BJ (cell line): ENCODE measurements at regions not wholly inside any gene's neighbourhood (a gene's known extent, or its start where the extent isn't known, plus 50 kb on each side); places are given as distances from the start of the nearest gene placed in this dataset.

Experiments
- CTCF ChIA-PET: fragments of 350-600 bp; formaldehyde crosslinking; extraction: SDS; loops from one replicate; lab custom pipeline; 2021; ENCODE audit warnings: antibody characterized with exemption, inconsistent platforms; lab: Yijun Ruan, JAX
- POLR2A ChIA-PET: fragments of 300-600 bp; sonication (Branson Sonifier 250); formaldehyde crosslinking; extraction: SDS; loops from one replicate; lab custom pipeline; 2021; ENCODE audit warnings: antibody characterized with exemption; lab: Charles Lee
- DNase-seq: peaks from one replicate; pipeline ENCODE4 v3.0.0-alpha.2; 2011; ENCODE audit warnings: low read depth
- H3K27me3 ChIP-seq: 2 replicates; pipeline ENCODE4 v1.6.0; 2011; ENCODE audit warnings: low read length; ENCODE audit not compliant: control insufficient read depth, insufficient read depth
- H3K36me3 ChIP-seq: 2 replicates; pipeline ENCODE4 v1.5.1; 2011; ENCODE audit warnings: low read length; ENCODE audit not compliant: control insufficient read depth, insufficient read depth
- H3K4me3 ChIP-seq: 2 replicates; pipeline ENCODE4 v1.5.1; 2011; ENCODE audit warnings: low read depth, mild to moderate bottlenecking, control low read depth, low read length
- TF ChIP-seq, protein P1 (sequence below): IDR thresholded peaks from 2 replicates; pipeline ENCODE4 v1.5.1; 2011; ENCODE audit warnings: low read depth, mild to moderate bottlenecking, control low read depth, inconsistent platforms, low read length, moderate library complexity; ENCODE audit not compliant: insufficient read depth

GRCh38 chr18:28313602-28314001 is 136.7 kb upstream of the CDH2 start:
- Histone ChIP-seq H3K36me3 (no peaks in the 10 kb centered on the region), H3K27me3 (no peaks in the 10 kb centered on the region), H3K4me3 (no peak overlapping the region)
- ChIA-PET CTCF (interaction anchor here (1.3 kb wide), 1 partner anchor 11 kb away, joined by 3 read pairs; no protein-coding TSS in a partner anchor), POLR2A (no interaction called here)
- TF ChIP-seq, protein P1, sequence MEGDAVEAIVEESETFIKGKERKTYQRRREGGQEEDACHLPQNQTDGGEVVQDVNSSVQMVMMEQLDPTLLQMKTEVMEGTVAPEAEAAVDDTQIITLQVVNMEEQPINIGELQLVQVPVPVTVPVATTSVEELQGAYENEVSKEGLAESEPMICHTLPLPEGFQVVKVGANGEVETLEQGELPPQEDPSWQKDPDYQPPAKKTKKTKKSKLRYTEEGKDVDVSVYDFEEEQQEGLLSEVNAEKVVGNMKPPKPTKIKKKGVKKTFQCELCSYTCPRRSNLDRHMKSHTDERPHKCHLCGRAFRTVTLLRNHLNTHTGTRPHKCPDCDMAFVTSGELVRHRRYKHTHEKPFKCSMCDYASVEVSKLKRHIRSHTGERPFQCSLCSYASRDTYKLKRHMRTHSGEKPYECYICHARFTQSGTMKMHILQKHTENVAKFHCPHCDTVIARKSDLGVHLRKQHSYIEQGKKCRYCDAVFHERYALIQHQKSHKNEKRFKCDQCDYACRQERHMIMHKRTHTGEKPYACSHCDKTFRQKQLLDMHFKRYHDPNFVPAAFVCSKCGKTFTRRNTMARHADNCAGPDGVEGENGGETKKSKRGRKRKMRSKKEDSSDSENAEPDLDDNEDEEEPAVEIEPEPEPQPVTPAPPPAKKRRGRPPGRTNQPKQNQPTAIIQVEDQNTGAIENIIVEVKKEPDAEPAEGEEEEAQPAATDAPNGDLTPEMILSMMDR = no peak
- no peak for DNase-seq

DNA sequence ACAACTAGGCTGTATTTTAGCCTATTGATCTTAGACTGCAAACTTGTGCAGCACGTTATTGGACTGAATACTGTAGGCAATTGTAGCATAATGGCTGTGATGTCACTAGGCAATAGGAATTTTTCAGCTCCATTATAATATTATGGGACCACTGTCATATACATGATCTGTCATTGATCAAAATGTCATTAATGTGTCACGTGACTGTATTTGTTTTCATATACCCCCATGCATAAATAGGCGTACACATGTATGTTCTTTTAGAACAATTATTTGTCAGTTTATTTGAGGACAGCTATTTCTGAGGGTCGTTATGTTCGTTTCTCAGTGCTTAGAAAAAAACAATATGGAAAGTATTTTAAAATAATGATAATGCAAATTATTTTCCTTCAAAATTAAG is 111.9 kb upstream of the CDH2 start:
- ChIA-PET POLR2A (no interaction called here), CTCF (no interaction called here)
- TF ChIP-seq, protein P1 = no peak
- no peak for DNase-seq
- Histone ChIP-seq H3K4me3 (no peak overlapping the region), H3K27me3 (no peaks in the 10 kb centered on the region), H3K36me3 (no peaks in the 10 kb centered on the region)

DNA sequence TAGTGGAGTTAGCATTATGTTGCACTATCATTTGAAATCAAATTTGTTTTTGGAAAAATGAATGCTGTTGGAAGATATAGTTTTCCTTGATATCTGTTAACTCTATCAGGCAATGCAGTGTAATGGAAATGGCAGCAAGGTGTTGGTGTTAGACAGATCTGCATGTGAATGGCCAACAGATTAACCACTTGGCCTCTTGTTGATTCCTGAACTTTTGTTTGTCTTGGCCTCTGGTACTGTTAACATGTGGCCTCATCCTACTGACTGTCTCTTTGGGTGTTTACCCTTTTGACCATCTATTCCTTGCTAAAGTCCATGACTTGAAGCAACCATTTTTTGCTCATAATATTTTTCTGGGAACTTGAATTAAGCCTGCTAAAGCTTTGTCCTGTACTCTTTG is 110.2 kb upstream of the CDH2 start:
- CTCF ChIA-PET = no interaction called here
- no peaks in the 10 kb centered on the region for H3K27me3 ChIP-seq
- TF ChIP-seq, protein P1 = no peak
- no peak overlapping the region for H3K4me3 ChIP-seq
- POLR2A ChIA-PET = no interaction called here
- no peak for DNase-seq
- H3K36me3 ChIP-seq = no peaks in the 10 kb centered on the region

GRCh38 chr18:28284132-28284531 is 107.2 kb upstream of the CDH2 start:
- Histone ChIP-seq H3K36me3 (no peaks in the 10 kb centered on the region), H3K27me3 (no peaks in the 10 kb centered on the region), H3K4me3 (no peak overlapping the region)
- DNase-seq = no peak
- POLR2A ChIA-PET = no interaction called here
- TF ChIP-seq, protein P1 = no peak
- CTCF ChIA-PET = no interaction called here

DNA sequence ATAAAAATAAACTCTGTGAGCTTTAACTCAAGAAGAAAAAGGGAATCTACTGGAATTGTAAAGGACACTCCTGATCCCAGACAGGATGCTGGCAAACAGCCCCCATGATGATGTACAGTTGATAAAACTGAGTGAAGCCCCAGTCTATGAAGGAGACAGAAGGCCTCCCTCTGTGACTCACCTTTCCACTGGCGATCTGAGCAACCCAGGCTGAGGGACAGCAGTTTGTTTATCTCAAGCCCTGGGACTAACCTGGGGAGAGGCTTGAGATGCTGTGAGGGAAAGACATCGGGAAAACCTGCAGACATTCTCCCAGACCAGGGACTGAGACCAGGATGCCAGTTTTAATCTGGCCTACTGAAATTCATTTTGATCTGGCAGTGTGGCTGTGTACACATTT is 104.5 kb upstream of the CDH2 start:
- POLR2A ChIA-PET = no interaction called here
- no peaks in the 10 kb centered on the region for H3K36me3 ChIP-seq
- DNase-seq = no peak
- no peak overlapping the region for H3K4me3 ChIP-seq
- TF ChIP-seq, protein P1 = no peak
- H3K27me3 ChIP-seq = no peaks in the 10 kb centered on the region
- CTCF ChIA-PET = no interaction called here
